Body of pancreas (tissue), 4 donors: ENCODE measurements at regions not wholly inside any gene's neighbourhood (a gene's known extent, or its start where the extent isn't known, plus 50 kb on each side); places are given as distances from the start of the nearest gene placed in this dataset.

Experiments
- POLR2A ChIP-seq, 3 donors: fragments of 450-650 bp; IDR thresholded peaks; one replicate each; pipeline ENCODE4 v1.6.1; 2016; ENCODE audit warnings: antibody characterized with exemption in 3 of 3, mild to moderate bottlenecking in 2 of 3
- TF ChIP-seq, protein P1 (sequence below), 7 experiments: fragments of 450-650 bp in 4 of 7; fragments of 200-600 bp in 3 of 7; sonication (generic) in 3 of 7; IDR thresholded peaks; one replicate each; pipeline ENCODE4 v1.5.1; 2016 to 2019; ENCODE audit warnings: antibody characterized with exemption in 7 of 7

DNA sequence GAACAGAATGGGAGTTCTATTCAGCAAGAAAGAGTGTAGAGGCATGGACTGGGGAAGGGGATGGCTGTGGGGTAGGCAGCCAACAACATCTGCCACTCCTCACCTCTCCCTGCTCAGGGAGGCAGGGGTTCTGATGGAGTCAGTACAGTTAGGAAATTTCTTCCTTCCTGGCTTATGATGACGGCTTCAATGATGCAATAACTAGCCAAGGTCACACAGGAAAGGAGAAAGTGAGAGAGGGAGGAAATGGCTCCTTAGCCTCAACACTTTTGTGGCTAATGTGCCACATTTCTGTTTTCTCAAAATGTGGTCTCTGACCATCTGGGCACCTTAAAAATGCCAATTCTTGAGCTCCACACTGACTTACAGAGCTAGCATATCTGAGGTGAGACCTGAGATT lies 79.3 kb upstream of the PDZD8 start:
- TF ChIP-seq, protein P1, sequence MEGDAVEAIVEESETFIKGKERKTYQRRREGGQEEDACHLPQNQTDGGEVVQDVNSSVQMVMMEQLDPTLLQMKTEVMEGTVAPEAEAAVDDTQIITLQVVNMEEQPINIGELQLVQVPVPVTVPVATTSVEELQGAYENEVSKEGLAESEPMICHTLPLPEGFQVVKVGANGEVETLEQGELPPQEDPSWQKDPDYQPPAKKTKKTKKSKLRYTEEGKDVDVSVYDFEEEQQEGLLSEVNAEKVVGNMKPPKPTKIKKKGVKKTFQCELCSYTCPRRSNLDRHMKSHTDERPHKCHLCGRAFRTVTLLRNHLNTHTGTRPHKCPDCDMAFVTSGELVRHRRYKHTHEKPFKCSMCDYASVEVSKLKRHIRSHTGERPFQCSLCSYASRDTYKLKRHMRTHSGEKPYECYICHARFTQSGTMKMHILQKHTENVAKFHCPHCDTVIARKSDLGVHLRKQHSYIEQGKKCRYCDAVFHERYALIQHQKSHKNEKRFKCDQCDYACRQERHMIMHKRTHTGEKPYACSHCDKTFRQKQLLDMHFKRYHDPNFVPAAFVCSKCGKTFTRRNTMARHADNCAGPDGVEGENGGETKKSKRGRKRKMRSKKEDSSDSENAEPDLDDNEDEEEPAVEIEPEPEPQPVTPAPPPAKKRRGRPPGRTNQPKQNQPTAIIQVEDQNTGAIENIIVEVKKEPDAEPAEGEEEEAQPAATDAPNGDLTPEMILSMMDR (IDR thresholded peaks at IDR 0.05) = no peak
- no peak for TF ChIP-seq POLR2A (IDR thresholded peaks at IDR 0.05)
